ENCODE measurements at regions not wholly inside any gene's neighbourhood (a gene's known extent, or its start where the extent isn't known, plus 50 kb on each side); places are given as distances from the start of the nearest gene placed in this dataset.

- WGBS (ENCODE audit: extremely low coverage, insufficient coverage, insufficient read length): 100% methylated on average over 2 of the region's 3 CpGs
- no peak overlapping the region for H2BK120ac ChIP-seq (ENCODE audit: insufficient read depth, low read length, poor library complexity)
Measured at GRCh38 chr12:24751181-24751580, 197.7 kb downstream of the BCAT1 start.

GRCh38 chr12:24750263-24750662, 198.6 kb downstream of the BCAT1 start:
- WGBS (ENCODE audit: extremely low coverage, insufficient coverage, insufficient read length): no CpG with 5 or more reads among the region's 3 CpGs
- Histone ChIP-seq H2BK5ac (ENCODE audit: low read depth, low read length, poor library complexity) (no peak overlapping the region), H3K14ac (ENCODE audit: low read length) (no peak overlapping the region), H3K36me3 (ENCODE audit: control insufficient read depth in 1 of 2, insufficient read depth in 2 of 2, low read length in 2 of 2) (no peaks in the 10 kb centered on the region), H3K4ac (ENCODE audit: low read depth, low read length) (no peak overlapping the region), H3K27ac (ENCODE audit: low read depth, low read length) (no peak overlapping the region), H3K79me2 (ENCODE audit: control insufficient read depth, insufficient read depth, low read length, poor library complexity) (no peaks in the 10 kb centered on the region), H4K8ac (ENCODE audit: low read depth, low read length) (no peak overlapping the region), H3K23ac (ENCODE audit: low read length) (no peak overlapping the region), H3K9me3 (ENCODE audit: insufficient read depth, low read depth, low read length) (no peaks in the 10 kb centered on the region), H3K18ac (ENCODE audit: low read length) (no peak overlapping the region), H3K4me3 (ENCODE audit: low read depth, low read length) (no peak overlapping the region), H4K12ac (ENCODE audit: low read depth, low read length) (no peak overlapping the region), H3K9ac (ENCODE audit: low read length) (no peak overlapping the region), H2BK120ac (ENCODE audit: insufficient read depth, low read length, poor library complexity) (no peak overlapping the region), H3K4me1 (ENCODE audit: control insufficient read depth in 1 of 2, insufficient read depth in 2 of 2, low read length in 2 of 2) (no peaks in the 10 kb centered on the region), H3K79me1 (ENCODE audit: low read length) (no peaks in the 10 kb centered on the region), H4K91ac (ENCODE audit: low read depth, low read length) (no peak overlapping the region), H3K4me2 (ENCODE audit: low read length) (no peak overlapping the region), H3K27me3 (ENCODE audit: insufficient read depth, low read length) (no peaks in the 10 kb centered on the region), H2BK12ac (ENCODE audit: low read length) (no peak overlapping the region), H2AK5ac (ENCODE audit: low read length) (no peak overlapping the region), H2AFZ (ENCODE audit: insufficient read depth, low read length, poor library complexity) (no peak overlapping the region)
- no peak for DNase-seq

More at GRCh38 chr12:24751181-24751580, 197.7 kb downstream of the BCAT1 start:
- H2AK5ac ChIP-seq (ENCODE audit: low read length): no peak overlapping the region
- H3K14ac ChIP-seq (ENCODE audit: low read length): no peak overlapping the region
- H3K4me3 ChIP-seq (ENCODE audit: low read depth, low read length): no peak overlapping the region
- no peaks in the 10 kb centered on the region for H3K36me3 ChIP-seq (ENCODE audit: control insufficient read depth in 1 of 2, insufficient read depth in 2 of 2, low read length in 2 of 2)
- H4K12ac ChIP-seq (ENCODE audit: low read depth, low read length): no peak overlapping the region
- no peak overlapping the region for H3K18ac ChIP-seq (ENCODE audit: low read length)
- H2AFZ ChIP-seq (ENCODE audit: insufficient read depth, low read length, poor library complexity): no peak overlapping the region
- no peak overlapping the region for H3K4ac ChIP-seq (ENCODE audit: low read depth, low read length)
- no peaks in the 10 kb centered on the region for H3K27me3 ChIP-seq (ENCODE audit: insufficient read depth, low read length)
- H2BK12ac ChIP-seq (ENCODE audit: low read length): no peak overlapping the region
- no peak for DNase-seq
- no peak overlapping the region for H2BK5ac ChIP-seq (ENCODE audit: low read depth, low read length, poor library complexity)
- H3K23ac ChIP-seq (ENCODE audit: low read length): no peak overlapping the region
- no peak overlapping the region for H4K8ac ChIP-seq (ENCODE audit: low read depth, low read length)
- H3K79me1 ChIP-seq (ENCODE audit: low read length): no peaks in the 10 kb centered on the region
- H3K79me2 ChIP-seq (ENCODE audit: control insufficient read depth, insufficient read depth, low read length, poor library complexity): no peaks in the 10 kb centered on the region
- H3K9ac ChIP-seq (ENCODE audit: low read length): no peak overlapping the region
- H4K91ac ChIP-seq (ENCODE audit: low read depth, low read length): no peak overlapping the region
- H3K4me2 ChIP-seq (ENCODE audit: low read length): no peak overlapping the region
- H3K4me1 ChIP-seq (ENCODE audit: control insufficient read depth in 1 of 2, insufficient read depth in 2 of 2, low read length in 2 of 2): no peaks in the 10 kb centered on the region
- H3K27ac ChIP-seq (ENCODE audit: low read depth, low read length): no peak overlapping the region
- H3K9me3 ChIP-seq (ENCODE audit: insufficient read depth, low read depth, low read length): no peaks in the 10 kb centered on the region

- Histone ChIP-seq H3K18ac (ENCODE audit: low read length) (no peak overlapping the region), H2AK5ac (ENCODE audit: low read length) (no peak overlapping the region), H3K4me2 (ENCODE audit: low read length) (no peak overlapping the region), H3K23ac (ENCODE audit: low read length) (no peak overlapping the region), H4K12ac (ENCODE audit: low read depth, low read length) (no peak overlapping the region), H4K91ac (ENCODE audit: low read depth, low read length) (no peak overlapping the region), H3K79me2 (ENCODE audit: control insufficient read depth, insufficient read depth, low read length, poor library complexity) (no peaks in the 10 kb centered on the region), H3K27ac (ENCODE audit: low read depth, low read length) (no peak overlapping the region), H2BK12ac (ENCODE audit: low read length) (no peak overlapping the region), H2BK5ac (ENCODE audit: low read depth, low read length, poor library complexity) (no peak overlapping the region), H3K4me3 (ENCODE audit: low read depth, low read length) (no peak overlapping the region), H3K14ac (ENCODE audit: low read length) (no peak overlapping the region), H3K4ac (ENCODE audit: low read depth, low read length) (no peak overlapping the region), H2AFZ (ENCODE audit: insufficient read depth, low read length, poor library complexity) (no peak overlapping the region), H4K8ac (ENCODE audit: low read depth, low read length) (no peak overlapping the region), H3K27me3 (ENCODE audit: insufficient read depth, low read length) (no peaks in the 10 kb centered on the region), H2BK120ac (ENCODE audit: insufficient read depth, low read length, poor library complexity) (no peak overlapping the region), H3K9ac (ENCODE audit: low read length) (no peak overlapping the region), H3K79me1 (ENCODE audit: low read length) (no peaks in the 10 kb centered on the region), H3K4me1 (ENCODE audit: control insufficient read depth in 1 of 2, insufficient read depth in 2 of 2, low read length in 2 of 2) (peaks cover 0 to 3% of the 10 kb centered on the region in 2 experiments), H3K9me3 (ENCODE audit: insufficient read depth, low read depth, low read length) (no peaks in the 10 kb centered on the region), H3K36me3 (ENCODE audit: control insufficient read depth in 1 of 2, insufficient read depth in 2 of 2, low read length in 2 of 2) (no peaks in the 10 kb centered on the region)
- no CpG with 5 or more reads among the region's 3 CpGs for WGBS (ENCODE audit: extremely low coverage, insufficient coverage, insufficient read length)
- DNase-seq: peak in 1 of 2 donors; percentile 49
Measured at GRCh38 chr12:24749171-24749570, 199.7 kb downstream of the BCAT1 start.

- H3K27ac ChIP-seq (ENCODE audit: low read depth, low read length): no peak overlapping the region
- H3K4me1 ChIP-seq (ENCODE audit: control insufficient read depth in 1 of 2, insufficient read depth in 2 of 2, low read length in 2 of 2): peaks cover 0 to 3% of the 10 kb centered on the region in 2 experiments
- H2BK120ac ChIP-seq (ENCODE audit: insufficient read depth, low read length, poor library complexity): no peak overlapping the region
- no peak overlapping the region for H3K14ac ChIP-seq (ENCODE audit: low read length)
- no peaks in the 10 kb centered on the region for H3K36me3 ChIP-seq (ENCODE audit: control insufficient read depth in 1 of 2, insufficient read depth in 2 of 2, low read length in 2 of 2)
- H4K12ac ChIP-seq (ENCODE audit: low read depth, low read length): no peak overlapping the region
- no peak overlapping the region for H3K23ac ChIP-seq (ENCODE audit: low read length)
- no peaks in the 10 kb centered on the region for H3K79me1 ChIP-seq (ENCODE audit: low read length)
- no peaks in the 10 kb centered on the region for H3K79me2 ChIP-seq (ENCODE audit: control insufficient read depth, insufficient read depth, low read length, poor library complexity)
- no peak overlapping the region for H3K4me2 ChIP-seq (ENCODE audit: low read length)
- H3K9me3 ChIP-seq (ENCODE audit: insufficient read depth, low read depth, low read length): no peaks in the 10 kb centered on the region
- no peak for DNase-seq
- WGBS (ENCODE audit: extremely low coverage, insufficient coverage, insufficient read length): no CpG with 5 or more reads among the region's 11 CpGs
- no peaks in the 10 kb centered on the region for H3K27me3 ChIP-seq (ENCODE audit: insufficient read depth, low read length)
- H2AK5ac ChIP-seq (ENCODE audit: low read length): no peak overlapping the region
- H3K4me3 ChIP-seq (ENCODE audit: low read depth, low read length): no peak overlapping the region
- H3K9ac ChIP-seq (ENCODE audit: low read length): no peak overlapping the region
- H2BK12ac ChIP-seq (ENCODE audit: low read length): no peak overlapping the region
- no peak overlapping the region for H3K18ac ChIP-seq (ENCODE audit: low read length)
- no peak overlapping the region for H3K4ac ChIP-seq (ENCODE audit: low read depth, low read length)
- H2BK5ac ChIP-seq (ENCODE audit: low read depth, low read length, poor library complexity): no peak overlapping the region
- H4K91ac ChIP-seq (ENCODE audit: low read depth, low read length): no peak overlapping the region
- H2AFZ ChIP-seq (ENCODE audit: insufficient read depth, low read length, poor library complexity): no peak overlapping the region
- H4K8ac ChIP-seq (ENCODE audit: low read depth, low read length): no peak overlapping the region
Measured at GRCh38 chr12:24748326-24748725, 200.6 kb downstream of the BCAT1 start.

Measured in trophoblast cell (in vitro differentiated cells and primary cell).